Endothelial cell of umbilical vein (primary cell): ENCODE measurements at regions not wholly inside any gene's neighbourhood (a gene's known extent, or its start where the extent isn't known, plus 50 kb on each side); places are given as distances from the start of the nearest gene placed in this dataset.

Experiments
- BruUV-seq: library from RNA; stranded (reverse); fragments of 400-500 nt; replicated peaks from 2 replicates; lab custom pipeline; 2021; lab: Mats Ljungman, UMichigan
- CTCF ChIA-PET: fragments of 300-600, 350-600 bp; sonication (Branson Sonifier 250); formaldehyde crosslinking; loops from one replicate; lab custom pipeline; 2021; ENCODE audit warnings: antibody characterized with exemption, inconsistent platforms; lab: Charles Lee
- POLR2A ChIA-PET: fragments of 300-600, 350-600 bp; sonication (Branson Sonifier 250); formaldehyde crosslinking; loops from one replicate; lab custom pipeline; 2021; ENCODE audit warnings: antibody characterized with exemption, inconsistent platforms; lab: Charles Lee
- DNase-seq: peaks from one replicate; pipeline ENCODE4 v3.0.0-alpha.2; 2011; ENCODE audit warnings: low read depth, low spot score
- FAIRE-seq: peaks from 2 replicates; lab custom pipeline; 2011; peaks lifted over from hg19 to GRCh38; lab: Jason Lieb, UNC
- H2AFZ ChIP-seq: 2 replicates; pipeline ENCODE4 v1.6.0; 2012; ENCODE audit warnings: low read depth, low read length, control low read depth, inconsistent platforms
- H3K27ac ChIP-seq: 2 replicates; pipeline ENCODE4 v1.5.1; 2011; ENCODE audit warnings: low read depth, mild to moderate bottlenecking, control low read depth, low read length, moderate library complexity; ENCODE audit not compliant: insufficient read depth
- H3K27me3 ChIP-seq, 2 experiments: 2 replicates each; pipeline versions ENCODE4 v1.6.0 to v1.6.1; 2011; ENCODE audit warnings: low read length in 2 of 2, mixed read lengths in 1 of 2; ENCODE audit not compliant: control insufficient read depth in 2 of 2, insufficient read depth in 2 of 2
- H3K36me3 ChIP-seq, 2 experiments: 2 replicates in 1 of 2; 3 replicates in 1 of 2; pipeline ENCODE4 v1.5.1; 2011; ENCODE audit warnings: low read length in 2 of 2, mild to moderate bottlenecking in 1 of 2, moderate library complexity in 1 of 2; ENCODE audit not compliant: control insufficient read depth in 2 of 2, insufficient read depth in 2 of 2; ENCODE audit errors: extremely low read depth in 1 of 2
- H3K4me1 ChIP-seq: 3 replicates; pipeline ENCODE4 v1.5.1; 2011; ENCODE audit warnings: mild to moderate bottlenecking, low read length; ENCODE audit not compliant: control insufficient read depth, insufficient read depth; ENCODE audit errors: extremely low read depth
- H3K4me2 ChIP-seq: 2 replicates; pipeline ENCODE4 v1.6.1; 2011; ENCODE audit warnings: low read length, control low read depth, mixed read lengths; ENCODE audit not compliant: insufficient read depth
- H3K4me3 ChIP-seq, 3 experiments: fragments of 200-600 bp in 1 of 3; sonication (generic), shearing (Covaris generic) in 1 of 3; replicated peaks in 1 of 3; 2 replicates each; pipeline ENCODE4 v1.5.1; 2011 to 2016; ENCODE audit warnings: control low read depth in 3 of 3, low read length in 3 of 3, mild to moderate bottlenecking in 2 of 3, inconsistent platforms in 1 of 3, low read depth in 1 of 3, moderate library complexity in 1 of 3; ENCODE audit not compliant: insufficient read depth in 1 of 3
- H3K79me2 ChIP-seq: 2 replicates; pipeline ENCODE4 v1.6.0; 2012; ENCODE audit warnings: low read length, inconsistent platforms; ENCODE audit not compliant: control insufficient read depth, insufficient read depth
- H3K9ac ChIP-seq: replicated peaks from 2 replicates; pipeline ENCODE3; 2011; ENCODE audit warnings: low read length, control low read depth; ENCODE audit not compliant: insufficient read depth; ENCODE audit errors: extremely low read depth
- H3K9me1 ChIP-seq: replicated peaks from 3 replicates; pipeline ENCODE4 v1.6.0; 2011; ENCODE audit warnings: mild to moderate bottlenecking, low read length; ENCODE audit not compliant: control insufficient read depth, insufficient read depth; ENCODE audit errors: extremely low read depth
- H3K9me3 ChIP-seq: replicated peaks from 2 replicates; pipeline ENCODE4 v1.5.1; 2012; ENCODE audit warnings: low read length, inconsistent platforms; ENCODE audit not compliant: control insufficient read depth, insufficient read depth
- H4K20me1 ChIP-seq: replicated peaks from 2 replicates; pipeline ENCODE3; 2011; ENCODE audit warnings: mild to moderate bottlenecking, low read length; ENCODE audit not compliant: control insufficient read depth, insufficient read depth; ENCODE audit errors: extremely low read depth
- EZH2 ChIP-seq: IDR thresholded peaks from 2 replicates; pipeline ENCODE4 v1.6.1; 2012; ENCODE audit warnings: borderline replicate concordance, low read depth, mild to moderate bottlenecking, moderate library complexity, low read length, inconsistent platforms; ENCODE audit not compliant: severe bottlenecking
- FOS ChIP-seq: IDR thresholded peaks from 2 replicates; pipeline ENCODE4 v1.6.1; 2011; ENCODE audit warnings: mild to moderate bottlenecking, low read length, moderate library complexity, borderline replicate concordance; ENCODE audit not compliant: insufficient read depth
- GATA2 ChIP-seq: IDR thresholded peaks from 2 replicates; pipeline ENCODE4 v1.7.0; 2011; ENCODE audit warnings: low read depth, mild to moderate bottlenecking, moderate library complexity, mixed read lengths, low read length; ENCODE audit not compliant: insufficient read length, insufficient read depth
- JUN ChIP-seq: IDR thresholded peaks from 2 replicates; pipeline ENCODE4 v1.6.1; 2011; ENCODE audit warnings: borderline replicate concordance, low read depth; ENCODE audit not compliant: insufficient read length, insufficient read depth
- MYC ChIP-seq: IDR thresholded peaks from one replicate; pipeline ENCODE4 v1.6.1; 2011; ENCODE audit warnings: mild to moderate bottlenecking, low read depth, low read length
- POLR2A ChIP-seq: IDR thresholded peaks from 2 replicates; pipeline ENCODE4 v1.6.1; 2012; ENCODE audit warnings: low read depth, mild to moderate bottlenecking, control low read depth, low read length
- POLR2AphosphoS5 ChIP-seq: IDR thresholded peaks from 2 replicates; pipeline ENCODE4 v1.6.1; 2012; ENCODE audit warnings: low read depth, mild to moderate bottlenecking, control low read depth, low read length, moderate library complexity; ENCODE audit not compliant: insufficient read depth
- dilution Hi-C: fragments of 300-500 bp; cut with MboI; formaldehyde crosslinking; loops from one replicate; pipeline ENCODE4 v1.15.0; 2019; ENCODE audit warnings: low sequenced_read_pairs; ENCODE audit not compliant: extremely low pct_ligation_motif_present
- intact Hi-C: fragments of 100-400 bp; cut with micrococcal nuclease; formaldehyde crosslinking; loops from one replicate; pipeline ENCODE4 v1.10.0; 2022
- TF ChIP-seq, protein P1 (sequence below), 2 donors: IDR thresholded peaks; 1 replicate in 1 of 2; 2 replicates in 1 of 2; pipeline ENCODE4 v1.5.1; 2011; ENCODE audit warnings: low read length in 2 of 2, mild to moderate bottlenecking in 2 of 2, moderate library complexity in 2 of 2, control low read depth in 1 of 2, inconsistent platforms in 1 of 2, low read depth in 1 of 2; ENCODE audit not compliant: insufficient read depth in 1 of 2; ENCODE audit errors: extremely low read depth in 1 of 2
- TF ChIP-seq, protein P2 (sequence below): IDR thresholded peaks from 2 replicates; pipeline ENCODE4 v1.6.1; 2011; ENCODE audit not compliant: insufficient read depth, insufficient read length

DNA sequence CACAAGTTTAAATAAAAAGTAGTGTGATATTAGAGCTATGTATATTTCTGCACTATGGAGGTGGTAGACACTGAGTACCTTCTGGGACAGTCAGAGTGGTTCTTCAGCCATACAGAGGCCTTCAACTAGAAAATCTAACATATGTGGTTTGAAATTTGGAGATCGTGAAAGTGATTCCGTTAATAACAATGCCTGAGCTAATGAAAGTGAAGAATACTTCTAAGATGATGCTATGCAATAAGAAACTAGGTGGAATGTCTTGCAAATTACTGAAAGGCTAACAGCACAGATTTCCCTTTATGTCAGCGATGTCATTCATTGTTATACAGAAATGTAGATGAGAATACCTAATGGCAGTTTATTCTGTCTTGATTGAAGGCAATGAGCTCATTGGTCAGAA is 1984.7 kb upstream of the RAG2 start:
- ChIA-PET CTCF (no interaction called here), POLR2A (no interaction called here)
- Histone ChIP-seq H3K9me1 (no peaks in the 10 kb centered on the region), H2AFZ (no peak overlapping the region), H3K79me2 (no peaks in the 10 kb centered on the region), H3K36me3 (no peaks in the 10 kb centered on the region), H3K4me1 (no peaks in the 10 kb centered on the region), H3K4me2 (no peak overlapping the region), H4K20me1 (no peaks in the 10 kb centered on the region), H3K4me3 (no peak overlapping the region), H3K27me3 (no peaks in the 10 kb centered on the region), H3K9ac (no peak overlapping the region), H3K27ac (no peak overlapping the region), H3K9me3 (peaks cover 4% of the 10 kb centered on the region)
- TF ChIP-seq, protein P1, sequence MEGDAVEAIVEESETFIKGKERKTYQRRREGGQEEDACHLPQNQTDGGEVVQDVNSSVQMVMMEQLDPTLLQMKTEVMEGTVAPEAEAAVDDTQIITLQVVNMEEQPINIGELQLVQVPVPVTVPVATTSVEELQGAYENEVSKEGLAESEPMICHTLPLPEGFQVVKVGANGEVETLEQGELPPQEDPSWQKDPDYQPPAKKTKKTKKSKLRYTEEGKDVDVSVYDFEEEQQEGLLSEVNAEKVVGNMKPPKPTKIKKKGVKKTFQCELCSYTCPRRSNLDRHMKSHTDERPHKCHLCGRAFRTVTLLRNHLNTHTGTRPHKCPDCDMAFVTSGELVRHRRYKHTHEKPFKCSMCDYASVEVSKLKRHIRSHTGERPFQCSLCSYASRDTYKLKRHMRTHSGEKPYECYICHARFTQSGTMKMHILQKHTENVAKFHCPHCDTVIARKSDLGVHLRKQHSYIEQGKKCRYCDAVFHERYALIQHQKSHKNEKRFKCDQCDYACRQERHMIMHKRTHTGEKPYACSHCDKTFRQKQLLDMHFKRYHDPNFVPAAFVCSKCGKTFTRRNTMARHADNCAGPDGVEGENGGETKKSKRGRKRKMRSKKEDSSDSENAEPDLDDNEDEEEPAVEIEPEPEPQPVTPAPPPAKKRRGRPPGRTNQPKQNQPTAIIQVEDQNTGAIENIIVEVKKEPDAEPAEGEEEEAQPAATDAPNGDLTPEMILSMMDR (IDR thresholded peaks at IDR 0.05; ENCODE audit: extremely low read depth in 1 of 2, insufficient read depth in 1 of 2, low read depth in 1 of 2, low read length in 2 of 2), result no peak
- TF ChIP-seq MYC, result no peak
- TF ChIP-seq POLR2AphosphoS5, result no peak
- no peak for TF ChIP-seq GATA2
- TF ChIP-seq JUN, result no peak
- no peak for TF ChIP-seq POLR2A
- TF ChIP-seq, protein P2, sequence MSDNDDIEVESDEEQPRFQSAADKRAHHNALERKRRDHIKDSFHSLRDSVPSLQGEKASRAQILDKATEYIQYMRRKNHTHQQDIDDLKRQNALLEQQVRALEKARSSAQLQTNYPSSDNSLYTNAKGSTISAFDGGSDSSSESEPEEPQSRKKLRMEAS, result no peak
- TF ChIP-seq FOS, result no peak
- TF ChIP-seq EZH2, result no peak
- intact Hi-C loops, result no loop called here
- BruUV-seq, result no TSS peak
- no peak for DNase-seq
- dilution Hi-C loops, result no loop called here
- no peak for FAIRE-seq
